Brain microvascular endothelial cell (primary cell): ENCODE measurements at regions not wholly inside any gene's neighbourhood (a gene's known extent, or its start where the extent isn't known, plus 50 kb on each side); places are given as distances from the start of the nearest gene placed in this dataset.
A peak's percentile ranks its signal among the peaks of the same experiment; 100 is the strongest.

Experiments used
- DNase-seq: peaks from one replicate; pipeline ENCODE4 v3.0.0-alpha.2; 2020
- H3K27ac ChIP-seq: fragments of 250-450 bp; sonication (Bioruptor Pico); 2 replicates; pipeline ENCODE4 v1.5.1; 2020; ENCODE audit warnings: mild to moderate bottlenecking, moderate library complexity
- H3K27me3 ChIP-seq: fragments of 250-450 bp; sonication (Bioruptor Pico); replicated peaks from 2 replicates; pipeline ENCODE4 v1.5.1; 2020; ENCODE audit warnings: mild to moderate bottlenecking
- H3K36me3 ChIP-seq: fragments of 250-450 bp; sonication (Bioruptor Pico); replicated peaks from 2 replicates; pipeline ENCODE4 v1.5.1; 2020; ENCODE audit warnings: mild to moderate bottlenecking
- H3K4me3 ChIP-seq: 2 replicates; pipeline ENCODE4 v1.5.1; 2011; ENCODE audit warnings: low read depth, mild to moderate bottlenecking, control low read depth, low read length, moderate library complexity
- CTCF ChIP-seq: IDR thresholded peaks from 2 replicates; pipeline ENCODE4 v1.5.1; 2011; ENCODE audit warnings: low read depth, mild to moderate bottlenecking, moderate library complexity, low read length, control low read depth, inconsistent platforms; ENCODE audit errors: missing control alignments
- in situ Hi-C: cut with HindIII; loops from 2 replicates; pipeline ENCODE4 v1.10.0; 2017; ENCODE audit warnings: low sequenced_read_pairs, low pct_ligation_motif_present

- in situ Hi-C loops = no loop called here
- Histone ChIP-seq H3K4me3 (no peak overlapping the region), H3K27ac (no peak overlapping the region), H3K36me3 (no peaks in the 10 kb centered on the region), H3K27me3 (no peaks in the 10 kb centered on the region)
- no peak for TF ChIP-seq CTCF
- no peak for DNase-seq
Measured at GRCh38 chr20:6657904-6658303, 109.6 kb upstream of the BMP2 start.

- Histone ChIP-seq H3K4me3 (no peak overlapping the region), H3K27me3 (no peaks in the 10 kb centered on the region), H3K36me3 (no peaks in the 10 kb centered on the region), H3K27ac (no peak overlapping the region)
- no peak for TF ChIP-seq CTCF
- in situ Hi-C loops = no loop called here
- DNase-seq = no peak
Measured at GRCh38 chr20:6657111-6657510, 110.4 kb upstream of the BMP2 start.

GRCh38 chr20:6654513-6655252, 112.8 kb upstream of the BMP2 start:
- no peak for TF ChIP-seq CTCF
- no peak for DNase-seq
- in situ Hi-C loops = no loop called here
- no peaks in the 10 kb centered on the region for H3K36me3 ChIP-seq
- H3K27ac ChIP-seq = no peak overlapping the region
- no peak overlapping the region for H3K4me3 ChIP-seq
- no peaks in the 10 kb centered on the region for H3K27me3 ChIP-seq

- no peak for TF ChIP-seq CTCF
- in situ Hi-C loops = no loop called here
- H3K27me3 ChIP-seq = no peaks in the 10 kb centered on the region
- DNase-seq = no peak
- H3K36me3 ChIP-seq = no peaks in the 10 kb centered on the region
- no peak overlapping the region for H3K27ac ChIP-seq
- no peak overlapping the region for H3K4me3 ChIP-seq
Measured at GRCh38 chr20:6651561-6651960, 115.9 kb upstream of the BMP2 start.

GRCh38 chr20:6651016-6651415, 116.5 kb upstream of the BMP2 start:
- TF ChIP-seq CTCF = no peak
- no peaks in the 10 kb centered on the region for H3K36me3 ChIP-seq
- H3K27ac ChIP-seq = no peak overlapping the region

More at GRCh38 chr20:6651016-6651415, 116.5 kb upstream of the BMP2 start:
- Histone ChIP-seq H3K27me3 (no peaks in the 10 kb centered on the region), H3K4me3 (no peak overlapping the region)
- in situ Hi-C loops = no loop called here
- peak; percentile 51 for DNase-seq
